Tibial nerve (tissue), 4 donors: ENCODE measurements at regions not wholly inside any gene's neighbourhood (a gene's known extent, or its start where the extent isn't known, plus 50 kb on each side); places are given as distances from the start of the nearest gene placed in this dataset.

Experiments used
- DNase-seq, 2 donors: peaks; one replicate each; pipeline ENCODE4 v3.0.0-alpha.2; 2019; ENCODE audit warnings: low spot score in 2 of 2
- H3K27ac ChIP-seq, 4 donors: fragments of 200-600 bp; sonication (generic) in 3 of 4; one replicate each; pipeline ENCODE4 v1.5.1; 2017 to 2019; ENCODE audit warnings: mild to moderate bottlenecking in 1 of 4
- H3K27me3 ChIP-seq, 2 donors: fragments of 200-600 bp; sonication (generic) in 1 of 2; one replicate each; pipeline versions ENCODE4 v1.5.1 to v1.6.0; 2017 to 2019
- H3K36me3 ChIP-seq, 3 donors: fragments of 200-600 bp; sonication (generic); one replicate each; pipeline ENCODE4 v1.5.1; 2018 to 2019
- H3K4me1 ChIP-seq, 4 donors: fragments of 200-600 bp; sonication (generic) in 3 of 4; one replicate each; pipeline ENCODE4 v1.5.1; 2017 to 2019
- H3K4me3 ChIP-seq, 4 donors: fragments of 200-600 bp; sonication (generic) in 3 of 4; one replicate each; pipeline ENCODE4 v1.5.1; 2017 to 2019; ENCODE audit warnings: mild to moderate bottlenecking in 1 of 4, moderate library complexity in 1 of 4
- H3K9me3 ChIP-seq, 4 donors: fragments of 200-600 bp; sonication (generic) in 3 of 4; one replicate each; pipeline ENCODE4 v1.5.1; 2017 to 2019
- EP300 ChIP-seq, 2 donors: sonication (generic); formaldehyde crosslinking; IDR thresholded peaks; one replicate each; pipeline ENCODE4 v1.6.1; 2017; ENCODE audit warnings: antibody characterized with exemption in 2 of 2, mild to moderate bottlenecking in 1 of 2
- POLR2A ChIP-seq, 2 donors: fragments of 450-650 bp; IDR thresholded peaks; one replicate each; pipeline ENCODE4 v1.6.1; 2017; ENCODE audit warnings: antibody characterized with exemption in 2 of 2, mild to moderate bottlenecking in 2 of 2, moderate library complexity in 2 of 2
- WGBS, 2 donors: methylation state at CpG; one replicate each; pipeline ENCODE4 v1.1.5; 2018; 5-methylcytosine and 5-hydroxymethylcytosine counted together
- TF ChIP-seq, protein P1 (sequence below), 5 experiments: fragments of 200-600 bp in 3 of 5; fragments of 450-650 bp in 2 of 5; sonication (generic) in 3 of 5; IDR thresholded peaks; one replicate each; pipeline ENCODE4 v1.5.1; 2016 to 2019; ENCODE audit warnings: antibody characterized with exemption in 5 of 5, mild to moderate bottlenecking in 3 of 5, moderate library complexity in 2 of 5

DNA sequence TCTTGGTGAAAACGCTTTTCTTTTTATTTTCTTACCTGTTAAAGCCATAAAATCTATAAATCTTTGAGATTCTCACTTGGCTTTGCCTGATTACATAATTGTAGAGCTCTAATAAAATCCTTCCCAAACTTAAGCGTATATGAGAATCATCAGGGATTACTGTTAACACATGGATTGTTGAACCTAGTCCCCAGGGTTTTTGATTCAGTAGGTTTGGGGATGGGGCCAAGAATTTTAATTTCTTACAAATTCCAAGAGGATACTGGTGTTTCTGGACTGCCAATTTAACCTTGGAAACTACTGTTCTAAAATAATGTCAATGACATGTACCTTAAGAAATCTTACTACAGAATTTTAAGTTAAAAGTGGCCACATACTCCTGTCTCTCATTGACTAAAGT, 694.2 kb downstream of the BRINP3 start:
- H3K27me3 ChIP-seq = no peaks in the 10 kb centered on the region
- H3K4me3 ChIP-seq = no peak overlapping the region
- no peak overlapping the region for H3K27ac ChIP-seq
- no peaks in the 10 kb centered on the region for H3K36me3 ChIP-seq
- DNase-seq = no peak
- H3K4me1 ChIP-seq = no peaks in the 10 kb centered on the region
- no peaks in the 10 kb centered on the region for H3K9me3 ChIP-seq
- WGBS, 2 donors = 57 to 63% methylated on average over 2 of the region's 2 CpGs
- no peak for TF ChIP-seq EP300 (IDR thresholded peaks at IDR 0.05)
- no peak for TF ChIP-seq POLR2A (IDR thresholded peaks at IDR 0.05)
- TF ChIP-seq, protein P1, sequence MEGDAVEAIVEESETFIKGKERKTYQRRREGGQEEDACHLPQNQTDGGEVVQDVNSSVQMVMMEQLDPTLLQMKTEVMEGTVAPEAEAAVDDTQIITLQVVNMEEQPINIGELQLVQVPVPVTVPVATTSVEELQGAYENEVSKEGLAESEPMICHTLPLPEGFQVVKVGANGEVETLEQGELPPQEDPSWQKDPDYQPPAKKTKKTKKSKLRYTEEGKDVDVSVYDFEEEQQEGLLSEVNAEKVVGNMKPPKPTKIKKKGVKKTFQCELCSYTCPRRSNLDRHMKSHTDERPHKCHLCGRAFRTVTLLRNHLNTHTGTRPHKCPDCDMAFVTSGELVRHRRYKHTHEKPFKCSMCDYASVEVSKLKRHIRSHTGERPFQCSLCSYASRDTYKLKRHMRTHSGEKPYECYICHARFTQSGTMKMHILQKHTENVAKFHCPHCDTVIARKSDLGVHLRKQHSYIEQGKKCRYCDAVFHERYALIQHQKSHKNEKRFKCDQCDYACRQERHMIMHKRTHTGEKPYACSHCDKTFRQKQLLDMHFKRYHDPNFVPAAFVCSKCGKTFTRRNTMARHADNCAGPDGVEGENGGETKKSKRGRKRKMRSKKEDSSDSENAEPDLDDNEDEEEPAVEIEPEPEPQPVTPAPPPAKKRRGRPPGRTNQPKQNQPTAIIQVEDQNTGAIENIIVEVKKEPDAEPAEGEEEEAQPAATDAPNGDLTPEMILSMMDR (IDR thresholded peaks at IDR 0.05) = no peak

DNA sequence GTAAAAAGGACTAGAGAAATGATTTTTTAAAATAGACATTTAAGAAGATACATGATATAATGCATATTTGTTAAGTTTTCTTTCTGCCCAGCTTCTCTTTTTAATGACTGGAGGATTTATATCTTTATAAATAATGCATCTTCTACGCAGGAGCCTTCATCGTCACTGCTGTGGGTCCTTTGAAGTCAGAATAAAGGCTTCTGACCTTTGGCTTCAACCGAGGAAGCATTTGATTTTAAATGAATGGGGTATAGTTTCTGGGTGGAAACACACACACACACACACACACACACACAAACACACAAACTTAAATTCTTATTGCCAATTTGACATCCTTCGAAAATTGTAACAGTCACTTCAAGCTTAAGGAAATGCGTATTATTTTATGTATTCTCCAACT, 690.9 kb downstream of the BRINP3 start:
- no peaks in the 10 kb centered on the region for H3K9me3 ChIP-seq
- H3K4me3 ChIP-seq = no peak overlapping the region
- H3K36me3 ChIP-seq = no peaks in the 10 kb centered on the region
- no peak for DNase-seq
- H3K4me1 ChIP-seq = no peaks in the 10 kb centered on the region
- TF ChIP-seq, protein P1 (IDR thresholded peaks at IDR 0.05) = no peak
- no peak for TF ChIP-seq EP300 (IDR thresholded peaks at IDR 0.05)
- no peak for TF ChIP-seq POLR2A (IDR thresholded peaks at IDR 0.05)
- no peak overlapping the region for H3K27ac ChIP-seq
- no peaks in the 10 kb centered on the region for H3K27me3 ChIP-seq
- 35 to 45% methylated on average over 5 of the region's 5 CpGs for WGBS, 2 donors

DNA sequence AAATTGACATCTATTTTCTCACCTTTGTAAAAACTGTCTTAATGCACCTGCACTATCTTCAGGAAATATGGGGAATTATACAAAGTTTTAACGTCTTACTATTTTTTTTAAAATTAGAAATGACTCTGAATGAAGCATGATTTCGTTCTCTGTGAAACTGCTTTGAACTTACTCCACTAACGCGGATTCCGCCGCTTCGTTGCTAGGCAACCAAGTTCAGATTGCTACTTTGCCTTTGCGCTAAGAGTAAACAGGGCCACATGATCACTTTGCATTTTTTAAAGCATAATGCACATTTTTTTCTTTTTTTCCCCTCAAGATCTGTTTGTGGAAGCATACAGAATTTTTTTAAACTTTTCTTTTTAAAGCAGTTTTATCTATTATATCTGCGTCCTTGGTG, 690.5 kb downstream of the BRINP3 start:
- H3K36me3 ChIP-seq = no peaks in the 10 kb centered on the region
- no peak overlapping the region for H3K27ac ChIP-seq
- no peaks in the 10 kb centered on the region for H3K9me3 ChIP-seq
- no peak for TF ChIP-seq EP300 (IDR thresholded peaks at IDR 0.05)
- TF ChIP-seq POLR2A (IDR thresholded peaks at IDR 0.05) = no peak
- TF ChIP-seq, protein P1 (IDR thresholded peaks at IDR 0.05) = no peak
- H3K4me1 ChIP-seq = no peaks in the 10 kb centered on the region
- DNase-seq = no peak
- H3K27me3 ChIP-seq = no peaks in the 10 kb centered on the region
- 54 to 58% methylated on average over 9 of the region's 9 CpGs for WGBS, 2 donors
- no peak overlapping the region for H3K4me3 ChIP-seq

DNA sequence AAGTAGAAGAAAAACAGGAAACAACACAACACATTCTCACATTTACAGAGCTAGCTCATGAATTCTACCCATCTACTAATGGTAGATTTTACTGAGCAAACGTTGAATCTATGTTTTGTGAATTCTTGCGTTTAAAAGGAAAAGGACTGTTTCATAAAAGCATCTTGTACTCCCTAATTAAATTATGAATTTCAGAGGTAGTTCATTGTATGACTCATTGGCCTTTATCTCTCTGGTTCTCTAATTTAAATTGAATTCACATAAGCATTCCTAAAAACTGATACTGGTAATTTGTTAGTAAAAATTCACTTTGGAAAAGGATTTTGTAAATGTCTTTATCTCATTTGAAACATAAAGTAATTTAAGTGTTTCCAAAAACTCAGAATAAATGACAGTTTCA, 687.3 kb downstream of the BRINP3 start:
- no peak overlapping the region for H3K27ac ChIP-seq
- H3K4me1 ChIP-seq = no peaks in the 10 kb centered on the region
- H3K4me3 ChIP-seq = no peak overlapping the region
- no peak for DNase-seq
- TF ChIP-seq, protein P1 (IDR thresholded peaks at IDR 0.05) = no peak
- TF ChIP-seq EP300 (IDR thresholded peaks at IDR 0.05) (no peak), POLR2A (IDR thresholded peaks at IDR 0.05) (no peak)
- no peaks in the 10 kb centered on the region for H3K27me3 ChIP-seq
- H3K36me3 ChIP-seq = no peaks in the 10 kb centered on the region
- WGBS, 2 donors = 82 to 83% methylated on average over 2 of the region's 2 CpGs
- no peaks in the 10 kb centered on the region for H3K9me3 ChIP-seq

DNA sequence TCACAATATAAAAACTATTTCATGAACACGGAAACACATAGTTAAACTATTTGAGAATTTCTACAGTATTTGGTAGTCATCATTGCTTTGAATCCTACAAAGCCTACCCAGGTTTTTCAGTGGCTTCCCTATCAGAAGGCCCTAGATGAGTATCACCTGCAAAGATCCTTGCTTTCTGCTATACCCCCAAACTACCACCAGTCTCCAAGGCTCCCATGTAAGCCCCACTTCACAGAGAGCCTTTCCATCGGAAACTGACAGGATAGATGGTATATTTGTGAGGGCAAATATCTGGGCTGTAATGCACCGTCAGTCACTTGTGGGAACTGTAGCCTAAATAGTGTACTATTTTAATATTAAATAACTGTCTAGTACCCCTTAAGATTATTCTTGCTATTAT, 674.3 kb downstream of the BRINP3 start:
- 43 to 47% methylated on average over 2 of the region's 3 CpGs for WGBS, 2 donors
- no peaks in the 10 kb centered on the region for H3K4me1 ChIP-seq
- no peak overlapping the region for H3K4me3 ChIP-seq
- no peaks in the 10 kb centered on the region for H3K36me3 ChIP-seq
- no peak for TF ChIP-seq POLR2A (IDR thresholded peaks at IDR 0.05)
- no peak overlapping the region for H3K27ac ChIP-seq
- no peak for DNase-seq
- H3K9me3 ChIP-seq = no peaks in the 10 kb centered on the region
- no peaks in the 10 kb centered on the region for H3K27me3 ChIP-seq

DNA sequence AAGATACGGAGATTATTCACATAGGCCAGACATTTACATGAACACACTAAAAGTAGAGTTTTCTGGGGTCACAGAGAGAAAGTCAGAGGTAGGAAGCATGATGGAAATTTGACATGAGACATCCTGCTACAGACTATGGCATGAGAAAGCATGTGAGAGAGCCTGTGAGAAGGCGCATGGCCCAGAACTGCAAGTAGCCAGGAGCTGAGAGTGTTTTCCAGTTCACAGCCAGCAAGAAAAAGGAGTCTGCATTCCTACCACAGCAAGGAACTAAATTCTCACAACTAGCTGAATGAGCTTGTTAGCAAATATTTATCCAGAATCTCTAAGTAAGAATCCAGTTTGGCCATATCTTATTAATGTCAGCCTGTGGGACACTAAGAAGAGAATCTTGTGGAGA, 673.3 kb downstream of the BRINP3 start:
- TF ChIP-seq, protein P1 (IDR thresholded peaks at IDR 0.05) = no peak
- TF ChIP-seq POLR2A (IDR thresholded peaks at IDR 0.05) (no peak), EP300 (IDR thresholded peaks at IDR 0.05) (no peak)
- Histone ChIP-seq H3K27ac (no peak overlapping the region), H3K4me3 (no peak overlapping the region), H3K9me3 (no peaks in the 10 kb centered on the region), H3K4me1 (no peaks in the 10 kb centered on the region), H3K27me3 (no peaks in the 10 kb centered on the region), H3K36me3 (no peaks in the 10 kb centered on the region)
- DNase-seq = no peak
- WGBS, 2 donors = 92% methylated on average over 2 of the region's 2 CpGs
